Endothelial cell (in vitro differentiated cells): ENCODE measurements at regions not wholly inside any gene's neighbourhood (a gene's known extent, or its start where the extent isn't known, plus 50 kb on each side); places are given as distances from the start of the nearest gene placed in this dataset.
A peak's percentile ranks its signal among the peaks of the same experiment; 100 is the strongest.

Source experiments
- DNase-seq: peaks from one replicate; pipeline ENCODE4 v3.0.0; 2021; ENCODE audit warnings: low spot score
- H3K27ac Mint-ChIP-seq: one replicate; pipeline ENCODE4 v1.8.0; 2021; ENCODE audit warnings: mixed read lengths, inconsistent platforms; ENCODE audit not compliant: unreplicated experiment
- H3K27me3 Mint-ChIP-seq: one replicate; pipeline ENCODE4 v1.8.0; 2021; ENCODE audit warnings: mild to moderate bottlenecking, moderate library complexity, mixed read lengths, inconsistent platforms; ENCODE audit not compliant: unreplicated experiment
- H3K36me3 Mint-ChIP-seq: one replicate; pipeline ENCODE4 v1.8.0; 2021; ENCODE audit warnings: mild to moderate bottlenecking, low read depth, mixed read lengths, inconsistent platforms; ENCODE audit not compliant: unreplicated experiment
- H3K4me1 Mint-ChIP-seq: one replicate; pipeline ENCODE4 v1.8.0; 2021; ENCODE audit warnings: mild to moderate bottlenecking, mixed read lengths, inconsistent platforms; ENCODE audit not compliant: unreplicated experiment
- H3K4me3 Mint-ChIP-seq: one replicate; pipeline ENCODE4 v1.8.0; 2021; ENCODE audit warnings: mild to moderate bottlenecking, mixed read lengths, inconsistent platforms; ENCODE audit not compliant: unreplicated experiment
- H3K9me3 Mint-ChIP-seq: one replicate; pipeline ENCODE4 v1.8.0; 2021; ENCODE audit warnings: mixed read lengths, inconsistent platforms; ENCODE audit not compliant: unreplicated experiment
- TF ChIP-seq, protein P1 (sequence below): fragments of 200-600 bp; sonication (generic); IDR thresholded peaks from one replicate; pipeline ENCODE4 v1.5.0; 2021; ENCODE audit warnings: antibody characterized with exemption; ENCODE audit not compliant: unreplicated experiment

GRCh38 chrX:39616731-39617130, 481.0 kb downstream of the BCOR start:
- H3K4me1 Mint-ChIP-seq, result peaks cover 23% of the 10 kb centered on the region
- H3K9me3 Mint-ChIP-seq, result no peaks in the 10 kb centered on the region
- no peak overlapping the region for H3K27ac Mint-ChIP-seq
- no peak for DNase-seq
- H3K4me3 Mint-ChIP-seq, result no peak overlapping the region
- H3K36me3 Mint-ChIP-seq, result no peaks in the 10 kb centered on the region
- TF ChIP-seq, protein P1, sequence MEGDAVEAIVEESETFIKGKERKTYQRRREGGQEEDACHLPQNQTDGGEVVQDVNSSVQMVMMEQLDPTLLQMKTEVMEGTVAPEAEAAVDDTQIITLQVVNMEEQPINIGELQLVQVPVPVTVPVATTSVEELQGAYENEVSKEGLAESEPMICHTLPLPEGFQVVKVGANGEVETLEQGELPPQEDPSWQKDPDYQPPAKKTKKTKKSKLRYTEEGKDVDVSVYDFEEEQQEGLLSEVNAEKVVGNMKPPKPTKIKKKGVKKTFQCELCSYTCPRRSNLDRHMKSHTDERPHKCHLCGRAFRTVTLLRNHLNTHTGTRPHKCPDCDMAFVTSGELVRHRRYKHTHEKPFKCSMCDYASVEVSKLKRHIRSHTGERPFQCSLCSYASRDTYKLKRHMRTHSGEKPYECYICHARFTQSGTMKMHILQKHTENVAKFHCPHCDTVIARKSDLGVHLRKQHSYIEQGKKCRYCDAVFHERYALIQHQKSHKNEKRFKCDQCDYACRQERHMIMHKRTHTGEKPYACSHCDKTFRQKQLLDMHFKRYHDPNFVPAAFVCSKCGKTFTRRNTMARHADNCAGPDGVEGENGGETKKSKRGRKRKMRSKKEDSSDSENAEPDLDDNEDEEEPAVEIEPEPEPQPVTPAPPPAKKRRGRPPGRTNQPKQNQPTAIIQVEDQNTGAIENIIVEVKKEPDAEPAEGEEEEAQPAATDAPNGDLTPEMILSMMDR, result no peak
- no peaks in the 10 kb centered on the region for H3K27me3 Mint-ChIP-seq

DNA sequence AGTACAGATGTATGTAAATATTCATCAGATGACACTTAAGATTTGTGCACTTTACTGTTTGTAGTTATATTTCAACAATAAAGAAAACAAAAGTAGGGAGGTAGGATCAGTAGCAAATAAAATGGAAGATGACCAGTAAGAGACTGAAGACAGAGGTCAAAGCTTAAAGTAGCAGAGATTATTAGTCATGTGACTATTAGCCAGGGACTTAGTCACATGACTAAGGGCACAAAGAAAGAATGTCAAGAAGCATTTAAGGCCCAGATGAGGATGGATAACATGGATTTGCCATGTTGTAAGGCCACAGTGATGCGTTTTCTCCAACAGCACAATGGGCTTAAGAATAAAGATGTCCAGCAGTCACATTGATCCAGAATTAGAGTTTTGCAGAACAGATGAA, 479.6 kb downstream of the BCOR start:
- H3K9me3 Mint-ChIP-seq, result no peaks in the 10 kb centered on the region
- H3K27ac Mint-ChIP-seq, result no peak overlapping the region
- no peak for DNase-seq
- no peaks in the 10 kb centered on the region for H3K36me3 Mint-ChIP-seq
- H3K4me1 Mint-ChIP-seq, result peaks cover 23% of the 10 kb centered on the region
- no peaks in the 10 kb centered on the region for H3K27me3 Mint-ChIP-seq
- TF ChIP-seq, protein P1, result no peak
- H3K4me3 Mint-ChIP-seq, result no peak overlapping the region

- Mint-ChIP-seq H3K27me3 (no peaks in the 10 kb centered on the region), H3K36me3 (no peaks in the 10 kb centered on the region), H3K4me1 (peaks cover 19% of the 10 kb centered on the region), H3K27ac (peak overlapping the region; percentile 57), H3K9me3 (no peaks in the 10 kb centered on the region), H3K4me3 (no peak overlapping the region)
- TF ChIP-seq, protein P1, result no peak
- DNase-seq, result peak; percentile 35
These were observed 478.4 kb downstream of the BCOR start for GRCh38 chrX:39619182-39620009.

DNA sequence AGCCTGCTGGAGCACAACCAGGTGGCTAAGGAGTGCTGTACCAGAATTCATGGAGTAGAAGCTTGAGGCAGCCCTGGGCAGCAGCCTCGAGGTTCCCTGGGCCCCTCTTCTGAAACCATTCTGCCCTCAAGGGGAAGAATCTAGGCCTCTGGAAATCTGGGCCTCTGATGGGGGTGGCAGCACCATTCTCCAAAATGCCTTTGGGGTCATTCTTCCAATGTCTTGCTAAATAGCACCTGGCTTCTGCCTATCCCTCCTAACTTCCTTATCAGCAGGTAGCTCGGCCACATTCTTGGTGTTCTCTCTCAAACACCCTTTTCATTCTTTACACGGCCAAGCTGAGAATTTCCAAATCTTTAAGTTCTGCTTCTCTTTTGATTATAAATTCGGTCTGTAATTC, 473.6 kb downstream of the BCOR start:
- no peak overlapping the region for H3K27ac Mint-ChIP-seq
- H3K36me3 Mint-ChIP-seq, result no peaks in the 10 kb centered on the region
- no peaks in the 10 kb centered on the region for H3K27me3 Mint-ChIP-seq
- H3K4me3 Mint-ChIP-seq, result no peak overlapping the region
- H3K9me3 Mint-ChIP-seq, result no peaks in the 10 kb centered on the region
- peaks cover 8% of the 10 kb centered on the region for H3K4me1 Mint-ChIP-seq
- DNase-seq, result no peak
- TF ChIP-seq, protein P1, result no peak

DNA sequence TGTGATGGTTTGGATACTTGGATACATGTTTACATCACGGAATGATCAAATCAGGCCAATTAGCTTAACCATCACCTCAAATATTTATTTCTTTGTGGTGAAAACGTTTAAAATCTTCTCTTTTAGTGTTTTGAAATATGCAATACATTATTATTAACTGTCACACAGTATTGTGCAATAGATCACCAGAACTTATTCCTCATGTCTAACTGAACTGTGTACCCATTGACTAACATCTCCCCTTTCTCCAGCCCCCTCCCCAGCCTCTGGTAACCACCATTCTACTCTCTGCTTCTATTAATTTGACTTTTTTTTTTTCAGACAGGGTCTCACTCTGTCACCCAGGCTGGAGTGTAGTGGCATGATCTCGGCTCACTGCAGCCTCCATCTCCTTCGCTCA, 471.9 kb downstream of the BCOR start:
- Mint-ChIP-seq H3K9me3 (no peaks in the 10 kb centered on the region), H3K4me1 (no peaks in the 10 kb centered on the region), H3K27me3 (peaks cover 2% of the 10 kb centered on the region), H3K27ac (no peak overlapping the region), H3K4me3 (no peak overlapping the region), H3K36me3 (no peaks in the 10 kb centered on the region)
- DNase-seq, result no peak
- TF ChIP-seq, protein P1, result no peak
